ENCODE measurements at regions not wholly inside any gene's neighbourhood (a gene's known extent, or its start where the extent isn't known, plus 50 kb on each side); places are given as distances from the start of the nearest gene placed in this dataset.
"Not testable (repeated sequence)": the region's sequence is repeated elsewhere in the genome, so short reads cannot be mapped to it uniquely, and the experiment has no call there.

- no peak for DNase-seq (ENCODE audit: low spot score)
These were observed 143.7 kb upstream of the ATXN1 start for GRCh38 chr6:16904957-16905356.

GRCh38 chr6:16903470-16903869 lies 142.2 kb upstream of the ATXN1 start:
- no peak for DNase-seq (ENCODE audit: low spot score)

GRCh38 chr6:16902502-16902901 lies 141.2 kb upstream of the ATXN1 start:
- DNase-seq (ENCODE audit: low spot score): no peak

- DNase-seq (ENCODE audit: low spot score): no peak
These were observed 140.5 kb upstream of the ATXN1 start for GRCh38 chr6:16901782-16902181.

- no peak for DNase-seq (ENCODE audit: low spot score)
These were observed 140.0 kb upstream of the ATXN1 start for GRCh38 chr6:16901306-16901705.

GRCh38 chr6:16898640-16899396 lies 137.6 kb upstream of the ATXN1 start:
- DNase-seq (ENCODE audit: low spot score): no peak

GRCh38 chr6:16897669-16898068 lies 136.4 kb upstream of the ATXN1 start:
- no peak for DNase-seq (ENCODE audit: low spot score)

GRCh38 chr6:16894301-16894700 lies 133.0 kb upstream of the ATXN1 start:
- DNase-seq (ENCODE audit: low spot score): no peak

GRCh38 chr6:16891110-16891509 lies 129.8 kb upstream of the ATXN1 start:
- not testable (repeated sequence) for DNase-seq (ENCODE audit: low spot score)

GRCh38 chr6:16885411-16886160 lies 124.3 kb upstream of the ATXN1 start:
- DNase-seq (ENCODE audit: low spot score): no peak

- DNase-seq (ENCODE audit: low spot score): no peak
These were observed 123.3 kb upstream of the ATXN1 start for GRCh38 chr6:16884526-16884925.

- DNase-seq (ENCODE audit: low spot score): no peak
These were observed 122.2 kb upstream of the ATXN1 start for GRCh38 chr6:16883414-16883813.

GRCh38 chr6:16882230-16882629 lies 121.0 kb upstream of the ATXN1 start:
- no peak for DNase-seq (ENCODE audit: low spot score)

GRCh38 chr6:16876852-16877251 lies 115.6 kb upstream of the ATXN1 start:
- not testable (repeated sequence) for DNase-seq (ENCODE audit: low spot score)

- no peak for DNase-seq (ENCODE audit: low spot score)
These were observed 114.9 kb upstream of the ATXN1 start for GRCh38 chr6:16876201-16876600.

GRCh38 chr6:16873698-16874097 lies 112.4 kb upstream of the ATXN1 start:
- no peak for DNase-seq (ENCODE audit: low spot score)

- DNase-seq (ENCODE audit: low spot score): no peak
These were observed 111.4 kb upstream of the ATXN1 start for GRCh38 chr6:16872543-16873235.

GRCh38 chr6:16871047-16871446 lies 109.8 kb upstream of the ATXN1 start:
- DNase-seq (ENCODE audit: low spot score): no peak

- DNase-seq (ENCODE audit: low spot score): no peak
These were observed 107.7 kb upstream of the ATXN1 start for GRCh38 chr6:16868968-16869367.

- no peak for DNase-seq (ENCODE audit: low spot score)
These were observed 96.8 kb upstream of the ATXN1 start for GRCh38 chr6:16857969-16858592.

- no peak for DNase-seq (ENCODE audit: low spot score)
These were observed 94.2 kb upstream of the ATXN1 start for GRCh38 chr6:16855460-16855859.

GRCh38 chr6:16854986-16855385 lies 93.7 kb upstream of the ATXN1 start:
- DNase-seq (ENCODE audit: low spot score): no peak

GRCh38 chr6:16852671-16853070 lies 91.4 kb upstream of the ATXN1 start:
- no peak for DNase-seq (ENCODE audit: low spot score)

All from kidney tubule cell (primary cell).